ENCODE measurements at regions not wholly inside any gene's neighbourhood (a gene's known extent, or its start where the extent isn't known, plus 50 kb on each side); places are given as distances from the start of the nearest gene placed in this dataset.

GRCh38 chr4:128590034-128590740, 219.3 kb upstream of the JADE1 start:
- DNase-seq (ENCODE audit: low read depth, low spot score): no peak
- Histone ChIP-seq H3K9me3 (ENCODE audit: control insufficient read depth, insufficient read depth, low read length) (peaks cover 3% of the 10 kb centered on the region), H3K4me3 (ENCODE audit: low read depth, low read length) (no peak overlapping the region), H3K27me3 (ENCODE audit: control insufficient read depth, insufficient read depth, low read length) (no peaks in the 10 kb centered on the region), H3K27ac (ENCODE audit: low read depth, low read length) (no peak overlapping the region)
- ChIA-PET POLR2A (no interaction called here), CTCF (interaction anchor here (1.7 kb wide), 1 partner anchor 16 kb away, joined by 5 read pairs; no protein-coding TSS in a partner anchor)
- no peak for TF ChIP-seq CTCF (IDR thresholded peaks at IDR 0.05; ENCODE audit: low read depth, low read length)

GRCh38 chr4:128589384-128589965, 220.0 kb upstream of the JADE1 start:
- ChIA-PET CTCF (interaction anchor here (1.0 kb wide), 1 partner anchor 14 kb away, joined by 4 read pairs; no protein-coding TSS in a partner anchor), POLR2A (no interaction called here)
- DNase-seq (ENCODE audit: low read depth, low spot score): no peak
- no peaks in the 10 kb centered on the region for H3K27me3 ChIP-seq (ENCODE audit: control insufficient read depth, insufficient read depth, low read length)
- no peak overlapping the region for H3K27ac ChIP-seq (ENCODE audit: low read depth, low read length)
- H3K9me3 ChIP-seq (ENCODE audit: control insufficient read depth, insufficient read depth, low read length): peaks cover 3% of the 10 kb centered on the region; the same call in 1 of the 2 replicates
- no peak overlapping the region for H3K4me3 ChIP-seq (ENCODE audit: low read depth, low read length)
- no peak for TF ChIP-seq CTCF (IDR thresholded peaks at IDR 0.05; ENCODE audit: low read depth, low read length)

- no peak for TF ChIP-seq CTCF (IDR thresholded peaks at IDR 0.05; ENCODE audit: low read depth, low read length)
- Histone ChIP-seq H3K9me3 (ENCODE audit: control insufficient read depth, insufficient read depth, low read length) (no peaks in the 10 kb centered on the region), H3K27ac (ENCODE audit: low read depth, low read length) (no peak overlapping the region), H3K4me3 (ENCODE audit: low read depth, low read length) (no peak overlapping the region), H3K27me3 (ENCODE audit: control insufficient read depth, insufficient read depth, low read length) (no peaks in the 10 kb centered on the region)
- DNase-seq (ENCODE audit: low read depth, low spot score): no peak
- POLR2A ChIA-PET: no interaction called here
- CTCF ChIA-PET: no interaction called here
Observed at GRCh38 chr4:128587382-128587781, 222.1 kb upstream of the JADE1 start.

GRCh38 chr4:128583753-128584712, 225.5 kb upstream of the JADE1 start:
- no peak for TF ChIP-seq CTCF (IDR thresholded peaks at IDR 0.05; ENCODE audit: low read depth, low read length)
- POLR2A ChIA-PET: no interaction called here
- no peak for DNase-seq (ENCODE audit: low read depth, low spot score)

More at GRCh38 chr4:128583753-128584712, 225.5 kb upstream of the JADE1 start:
- CTCF ChIA-PET: interaction anchor here (1.0 to 1.8 kb wide), 2 partner anchors 9 to 279 kb away, joined by 3 to 8 read pairs; no protein-coding TSS in a partner anchor
- Histone ChIP-seq H3K27ac (ENCODE audit: low read depth, low read length) (no peak overlapping the region), H3K9me3 (ENCODE audit: control insufficient read depth, insufficient read depth, low read length) (no peaks in the 10 kb centered on the region), H3K4me3 (ENCODE audit: low read depth, low read length) (no peak overlapping the region), H3K27me3 (ENCODE audit: control insufficient read depth, insufficient read depth, low read length) (no peaks in the 10 kb centered on the region)

Data from AG04450 (cell line).